HL-60 (cell line): ENCODE measurements at regions not wholly inside any gene's neighbourhood (a gene's known extent, or its start where the extent isn't known, plus 50 kb on each side); places are given as distances from the start of the nearest gene placed in this dataset.

ENCODE experiments used
- DNase-seq, 2 experiments: peaks; one replicate each; pipeline ENCODE4 v3.0.0-alpha.2; 2010 to 2020; ENCODE audit warnings: low read depth in 1 of 2, low spot score in 1 of 2
- H3K27ac ChIP-seq: fragments of 250-450 bp; sonication (Bioruptor Pico); replicated peaks from 2 replicates; pipeline ENCODE4 v1.5.1; 2020; ENCODE audit warnings: mild to moderate bottlenecking, moderate library complexity
- H3K27me3 ChIP-seq: fragments of 250-450 bp; sonication (Bioruptor Pico); 2 replicates; pipeline ENCODE4 v1.5.1; 2021; ENCODE audit warnings: mild to moderate bottlenecking, moderate library complexity; ENCODE audit not compliant: insufficient read depth, poor library complexity, severe bottlenecking
- H3K4me3 ChIP-seq: replicated peaks from 2 replicates; pipeline ENCODE4 v1.5.1; 2011; ENCODE audit warnings: mild to moderate bottlenecking, control low read depth, low read length; ENCODE audit not compliant: insufficient read depth
- GABPA ChIP-seq: IDR thresholded peaks from 2 replicates; pipeline ENCODE4 v1.6.1; 2012; ENCODE audit warnings: low read depth
- POLR2AphosphoS5 ChIP-seq: IDR thresholded peaks from 2 replicates; pipeline ENCODE4 v1.6.1; 2012; ENCODE audit warnings: low read depth
- SPI1 ChIP-seq: IDR thresholded peaks from 2 replicates; pipeline ENCODE4 v1.6.1; 2012; ENCODE audit warnings: low read depth, mild to moderate bottlenecking, borderline replicate concordance
- TF ChIP-seq, protein P1 (sequence below): IDR thresholded peaks from 2 replicates; pipeline ENCODE4 v1.6.1; 2012; ENCODE audit warnings: low read depth; ENCODE audit not compliant: insufficient replicate concordance
- TF ChIP-seq, protein P2 (sequence below): IDR thresholded peaks from one replicate; pipeline ENCODE4 v1.5.1; 2011; ENCODE audit warnings: low read length, control low read depth, inconsistent platforms; ENCODE audit not compliant: insufficient read depth

- H3K27me3 ChIP-seq = no peaks in the 10 kb centered on the region
- H3K27ac ChIP-seq = no peak overlapping the region
- TF ChIP-seq, protein P1, sequence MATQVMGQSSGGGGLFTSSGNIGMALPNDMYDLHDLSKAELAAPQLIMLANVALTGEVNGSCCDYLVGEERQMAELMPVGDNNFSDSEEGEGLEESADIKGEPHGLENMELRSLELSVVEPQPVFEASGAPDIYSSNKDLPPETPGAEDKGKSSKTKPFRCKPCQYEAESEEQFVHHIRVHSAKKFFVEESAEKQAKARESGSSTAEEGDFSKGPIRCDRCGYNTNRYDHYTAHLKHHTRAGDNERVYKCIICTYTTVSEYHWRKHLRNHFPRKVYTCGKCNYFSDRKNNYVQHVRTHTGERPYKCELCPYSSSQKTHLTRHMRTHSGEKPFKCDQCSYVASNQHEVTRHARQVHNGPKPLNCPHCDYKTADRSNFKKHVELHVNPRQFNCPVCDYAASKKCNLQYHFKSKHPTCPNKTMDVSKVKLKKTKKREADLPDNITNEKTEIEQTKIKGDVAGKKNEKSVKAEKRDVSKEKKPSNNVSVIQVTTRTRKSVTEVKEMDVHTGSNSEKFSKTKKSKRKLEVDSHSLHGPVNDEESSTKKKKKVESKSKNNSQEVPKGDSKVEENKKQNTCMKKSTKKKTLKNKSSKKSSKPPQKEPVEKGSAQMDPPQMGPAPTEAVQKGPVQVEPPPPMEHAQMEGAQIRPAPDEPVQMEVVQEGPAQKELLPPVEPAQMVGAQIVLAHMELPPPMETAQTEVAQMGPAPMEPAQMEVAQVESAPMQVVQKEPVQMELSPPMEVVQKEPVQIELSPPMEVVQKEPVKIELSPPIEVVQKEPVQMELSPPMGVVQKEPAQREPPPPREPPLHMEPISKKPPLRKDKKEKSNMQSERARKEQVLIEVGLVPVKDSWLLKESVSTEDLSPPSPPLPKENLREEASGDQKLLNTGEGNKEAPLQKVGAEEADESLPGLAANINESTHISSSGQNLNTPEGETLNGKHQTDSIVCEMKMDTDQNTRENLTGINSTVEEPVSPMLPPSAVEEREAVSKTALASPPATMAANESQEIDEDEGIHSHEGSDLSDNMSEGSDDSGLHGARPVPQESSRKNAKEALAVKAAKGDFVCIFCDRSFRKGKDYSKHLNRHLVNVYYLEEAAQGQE = no peak
- TF ChIP-seq POLR2AphosphoS5 = no peak
- no peak for TF ChIP-seq GABPA
- TF ChIP-seq, protein P2, sequence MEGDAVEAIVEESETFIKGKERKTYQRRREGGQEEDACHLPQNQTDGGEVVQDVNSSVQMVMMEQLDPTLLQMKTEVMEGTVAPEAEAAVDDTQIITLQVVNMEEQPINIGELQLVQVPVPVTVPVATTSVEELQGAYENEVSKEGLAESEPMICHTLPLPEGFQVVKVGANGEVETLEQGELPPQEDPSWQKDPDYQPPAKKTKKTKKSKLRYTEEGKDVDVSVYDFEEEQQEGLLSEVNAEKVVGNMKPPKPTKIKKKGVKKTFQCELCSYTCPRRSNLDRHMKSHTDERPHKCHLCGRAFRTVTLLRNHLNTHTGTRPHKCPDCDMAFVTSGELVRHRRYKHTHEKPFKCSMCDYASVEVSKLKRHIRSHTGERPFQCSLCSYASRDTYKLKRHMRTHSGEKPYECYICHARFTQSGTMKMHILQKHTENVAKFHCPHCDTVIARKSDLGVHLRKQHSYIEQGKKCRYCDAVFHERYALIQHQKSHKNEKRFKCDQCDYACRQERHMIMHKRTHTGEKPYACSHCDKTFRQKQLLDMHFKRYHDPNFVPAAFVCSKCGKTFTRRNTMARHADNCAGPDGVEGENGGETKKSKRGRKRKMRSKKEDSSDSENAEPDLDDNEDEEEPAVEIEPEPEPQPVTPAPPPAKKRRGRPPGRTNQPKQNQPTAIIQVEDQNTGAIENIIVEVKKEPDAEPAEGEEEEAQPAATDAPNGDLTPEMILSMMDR = no peak
- no peak for TF ChIP-seq SPI1
- no peak overlapping the region for H3K4me3 ChIP-seq
- DNase-seq = no peak
Observed at GRCh38 chr13:99816321-99816720, 155.2 kb downstream of the ZIC5 start.

GRCh38 chr13:99813336-99814095, 158.1 kb downstream of the ZIC5 start:
- no peak overlapping the region for H3K27ac ChIP-seq
- no peaks in the 10 kb centered on the region for H3K27me3 ChIP-seq
- DNase-seq = no peak
- TF ChIP-seq GABPA = no peak
- TF ChIP-seq, protein P1 = no peak
- no peak for TF ChIP-seq POLR2AphosphoS5
- no peak for TF ChIP-seq SPI1
- TF ChIP-seq, protein P2 = no peak
- no peak overlapping the region for H3K4me3 ChIP-seq

GRCh38 chr13:99812625-99813024, 158.9 kb downstream of the ZIC5 start:
- Histone ChIP-seq H3K27me3 (no peaks in the 10 kb centered on the region), H3K27ac (no peak overlapping the region), H3K4me3 (no peak overlapping the region)
- no peak for DNase-seq
- TF ChIP-seq, protein P2 = no peak
- no peak for TF ChIP-seq SPI1
- TF ChIP-seq, protein P1 = no peak
- no peak for TF ChIP-seq GABPA
- no peak for TF ChIP-seq POLR2AphosphoS5
